Muscle of back (tissue), 3 donors: ENCODE measurements at regions not wholly inside any gene's neighbourhood (a gene's known extent, or its start where the extent isn't known, plus 50 kb on each side); places are given as distances from the start of the nearest gene placed in this dataset.
A peak's percentile ranks its signal among the peaks of the same experiment; 100 is the strongest.

Source experiments
- DNase-seq, 3 donors: peaks; one replicate each; pipeline versions ENCODE4 v3.0.0 to v3.0.0-alpha.2; 2013

- DNase-seq = no peak
Observed at GRCh38 chr2:128469203-128469602, 150.5 kb upstream of the HS6ST1 start.

GRCh38 chr2:128469875-128470274 is 151.2 kb upstream of the HS6ST1 start:
- no peak for DNase-seq

GRCh38 chr2:128472789-128473174 is 154.1 kb upstream of the HS6ST1 start:
- DNase-seq = no peak

- DNase-seq = peak; percentile 91 to 96 (median 94)
Observed at GRCh38 chr2:128473175-128474035, 154.7 kb upstream of the HS6ST1 start.

- DNase-seq = peak in 1 of 3 donors; percentile 56
Observed at GRCh38 chr2:128474036-128474955, 155.6 kb upstream of the HS6ST1 start.

DNA sequence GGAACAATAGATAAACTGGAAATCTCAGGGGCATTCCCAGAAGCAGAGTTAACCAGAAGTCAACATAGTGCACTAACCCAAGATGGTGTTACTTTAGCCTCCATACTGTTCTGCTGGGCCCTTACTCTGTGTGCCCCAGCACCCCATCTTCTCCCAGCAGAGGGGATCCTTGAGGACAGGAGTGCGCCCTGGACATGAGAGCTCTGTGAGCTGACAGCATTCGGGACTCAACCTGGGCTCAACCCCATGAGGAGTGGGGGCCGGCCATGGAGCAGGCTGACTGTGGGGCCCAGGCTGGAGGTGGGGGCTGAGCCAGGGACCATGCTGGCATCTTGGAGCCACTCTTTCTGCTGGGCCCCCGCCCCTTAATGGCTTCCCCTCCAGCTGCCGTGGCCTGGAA is 156.3 kb upstream of the HS6ST1 start:
- no peak for DNase-seq

- no peak for DNase-seq
Observed at GRCh38 chr2:128475427-128476211, 157.0 kb upstream of the HS6ST1 start.

- DNase-seq = no peak
Observed at GRCh38 chr2:128477026-128477820, 158.6 kb upstream of the HS6ST1 start.

DNA sequence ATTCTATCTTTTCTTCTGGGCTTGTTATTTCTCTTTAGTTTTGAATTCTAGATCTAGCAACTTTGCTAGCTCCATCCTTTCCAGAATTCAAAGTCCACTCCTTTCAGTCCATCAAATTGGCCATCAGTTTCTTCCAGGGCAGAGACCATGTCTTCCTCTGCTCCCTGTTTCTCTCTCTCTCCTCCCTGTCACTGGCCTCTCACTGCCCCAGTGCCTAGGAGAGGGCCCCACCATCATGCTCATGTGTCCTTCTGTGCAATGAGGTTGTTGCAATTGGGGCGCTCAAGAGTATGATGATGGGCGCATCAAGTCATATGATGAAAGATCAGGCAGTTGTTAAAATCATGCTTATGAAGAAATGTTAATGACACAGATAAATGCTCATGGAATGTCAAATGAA is 159.2 kb upstream of the HS6ST1 start:
- DNase-seq = no peak

GRCh38 chr2:128485761-128486639 is 167.3 kb upstream of the HS6ST1 start:
- no peak for DNase-seq

DNA sequence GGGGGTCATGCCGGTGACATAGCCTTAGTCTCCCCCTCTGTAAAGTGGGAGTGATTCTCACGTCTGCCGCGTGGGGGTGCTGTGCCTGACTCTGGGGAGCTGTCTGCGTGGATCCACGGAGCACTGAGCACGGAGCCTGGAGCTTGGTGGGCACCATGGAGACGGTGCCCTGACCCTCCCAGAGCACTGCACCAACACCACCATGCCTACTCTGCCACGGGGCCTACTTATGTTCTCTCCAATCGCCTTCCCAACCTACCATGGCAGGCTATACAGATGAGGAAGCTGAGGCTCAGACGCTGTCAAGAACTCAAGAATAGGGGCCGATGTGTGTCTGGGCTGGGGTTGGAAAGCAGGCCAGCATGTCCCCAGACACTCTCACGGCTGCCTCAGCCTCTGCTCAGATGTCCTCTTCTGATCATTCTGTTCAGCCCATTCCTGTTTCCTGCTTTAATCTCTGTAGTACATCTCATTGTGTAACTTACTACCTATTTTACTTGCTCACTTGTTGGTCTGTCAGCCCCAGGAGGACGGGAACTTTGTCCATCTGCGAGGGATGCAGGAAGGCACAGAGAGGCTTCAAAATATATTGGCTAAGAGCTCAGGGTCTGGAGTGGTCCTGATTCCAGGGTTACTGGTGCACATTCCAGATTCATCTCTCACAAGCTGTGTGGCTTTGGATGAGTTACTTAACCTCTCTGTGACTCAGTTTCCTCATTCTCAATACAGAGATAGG is 168.1 kb upstream of the HS6ST1 start:
- DNase-seq = no peak

DNA sequence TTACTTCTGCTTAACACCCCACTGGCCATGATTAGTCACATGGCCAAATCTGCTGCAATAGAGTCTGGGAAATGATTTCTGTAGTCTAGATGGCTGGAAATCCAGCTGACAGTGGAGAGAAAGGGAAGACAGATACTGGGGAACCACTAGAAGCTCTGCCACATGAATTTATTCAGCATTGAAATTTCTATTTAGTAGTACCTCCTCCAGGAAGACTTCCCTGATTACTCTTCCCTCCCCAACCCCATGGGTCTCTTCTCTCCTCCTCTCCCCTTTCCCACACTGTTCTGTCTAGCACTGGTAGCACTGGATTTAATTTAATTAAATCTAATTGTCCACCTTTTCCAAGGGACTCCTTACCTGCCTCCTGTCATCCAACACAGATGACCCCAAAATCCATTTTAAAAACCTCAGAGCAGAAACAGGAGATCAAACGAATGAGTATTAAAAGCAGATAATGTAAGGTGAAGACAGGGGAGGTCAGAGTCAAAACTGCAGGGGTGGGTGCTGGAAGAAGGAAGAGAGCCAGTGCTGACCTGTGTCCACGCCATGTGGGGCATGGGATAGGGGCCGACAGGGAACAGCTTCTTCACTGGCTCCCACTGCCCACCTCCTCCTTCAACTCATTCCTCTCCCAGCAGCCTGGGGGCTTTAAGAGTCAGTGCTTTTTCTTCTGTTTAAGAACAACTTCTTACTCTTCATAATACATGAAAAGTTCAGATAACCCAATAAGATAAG is 169.2 kb upstream of the HS6ST1 start:
- no peak for DNase-seq

DNA sequence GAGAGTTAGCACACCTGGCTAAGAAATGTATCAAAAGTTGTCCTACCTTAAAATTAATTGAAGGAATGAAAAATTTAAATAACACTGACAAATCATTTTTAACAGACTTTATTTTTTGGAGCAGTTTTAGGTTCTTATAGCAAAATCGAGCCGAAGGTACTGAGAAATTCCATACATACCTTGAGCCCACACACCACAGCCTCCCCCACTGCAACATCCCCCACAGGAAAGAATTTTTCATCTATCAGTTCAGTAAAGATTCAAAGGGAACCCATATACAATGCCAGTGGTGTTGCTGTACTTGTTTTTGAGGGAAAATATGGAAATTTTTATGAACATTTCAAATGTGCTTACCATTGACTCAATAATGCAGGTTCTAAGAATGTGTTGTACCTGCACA is 169.8 kb upstream of the HS6ST1 start:
- no peak for DNase-seq

GRCh38 chr2:128489526-128490273 is 171.0 kb upstream of the HS6ST1 start:
- no peak for DNase-seq

- DNase-seq = no peak
Observed at GRCh38 chr2:128490321-128490720, 171.7 kb upstream of the HS6ST1 start.

- no peak for DNase-seq
Observed at GRCh38 chr2:128490881-128491691, 172.4 kb upstream of the HS6ST1 start.

DNA sequence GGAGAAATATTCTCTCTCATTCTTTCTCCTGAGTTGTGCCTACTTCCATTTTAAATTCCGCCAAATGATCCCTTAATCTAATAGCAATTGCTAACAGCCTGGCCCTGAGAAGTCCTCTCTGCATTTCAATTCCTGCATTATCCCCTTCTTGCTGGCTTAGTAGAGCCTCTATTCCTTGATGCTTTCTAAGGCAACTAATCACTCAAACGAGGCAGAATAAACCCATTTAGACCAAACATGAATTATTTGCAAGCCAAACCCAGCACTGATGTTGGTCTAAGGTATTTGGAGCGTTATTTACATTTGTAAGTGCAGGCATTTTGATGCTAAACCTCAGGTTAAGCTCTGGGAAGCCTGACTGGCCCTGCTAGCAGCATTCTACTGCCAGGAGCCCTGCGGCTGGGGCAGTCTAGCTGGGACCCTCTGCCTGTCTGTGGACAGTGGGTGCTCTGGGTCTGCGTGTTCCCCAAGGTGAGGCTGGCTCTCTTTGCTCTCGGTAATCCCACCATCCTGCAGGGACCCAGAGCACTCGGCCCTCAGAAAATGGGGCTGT is 173.1 kb upstream of the HS6ST1 start:
- no peak for DNase-seq
